Thyroid gland (tissue), 4 donors: ENCODE measurements at regions not wholly inside any gene's neighbourhood (a gene's known extent, or its start where the extent isn't known, plus 50 kb on each side); places are given as distances from the start of the nearest gene placed in this dataset.

Experiments
- DNase-seq, 2 donors: peaks; one replicate each; pipeline ENCODE4 v3.0.0-alpha.2; 2019
- H3K27ac ChIP-seq, 3 donors: fragments of 200-600 bp; sonication (generic); 1 replicate in 2 of 3; 2 replicates in 1 of 3; pipeline ENCODE4 v1.5.1; 2016 to 2019; ENCODE audit warnings: mild to moderate bottlenecking in 1 of 3, moderate library complexity in 1 of 3
- H3K27me3 ChIP-seq: fragments of 200-600 bp; sonication (generic); one replicate; pipeline ENCODE4 v1.5.1; 2019
- H3K36me3 ChIP-seq, 2 donors: fragments of 200-600 bp; sonication (generic); one replicate each; pipeline ENCODE4 v1.5.1; 2016 to 2019
- H3K4me1 ChIP-seq, 2 donors: fragments of 200-600 bp; sonication (generic); one replicate each; pipeline ENCODE4 v1.5.1; 2017 to 2019
- H3K4me3 ChIP-seq, 3 donors: fragments of 200-600 bp; sonication (generic); replicated peaks in 1 of 3; 1 replicate in 2 of 3; 2 replicates in 1 of 3; pipeline ENCODE4 v1.5.1; 2016; ENCODE audit warnings: mild to moderate bottlenecking in 1 of 3
- H3K9me3 ChIP-seq: fragments of 200-600 bp; sonication (generic); one replicate; pipeline ENCODE4 v1.5.1; 2017
- POLR2A ChIP-seq, 2 donors: fragments of 450-650 bp; IDR thresholded peaks; one replicate each; pipeline ENCODE4 v1.6.1; 2017; ENCODE audit warnings: antibody characterized with exemption in 2 of 2, mild to moderate bottlenecking in 2 of 2, moderate library complexity in 1 of 2
- WGBS, 2 donors: methylation state at CpG; one replicate each; pipeline ENCODE4 v1.1.5; 2017; 5-methylcytosine and 5-hydroxymethylcytosine counted together
- intact Hi-C: fragments of 100-400 bp; cut with DNase I; formaldehyde crosslinking; loops from one replicate; pipeline ENCODE4 v1.15.1; 2023
- TF ChIP-seq, protein P1 (sequence below), 6 experiments: fragments of 200-600 bp in 3 of 6; fragments of 450-650 bp in 3 of 6; sonication (generic) in 3 of 6; IDR thresholded peaks; one replicate each; pipeline ENCODE4 v1.5.1; 2016 to 2019; ENCODE audit warnings: antibody characterized with exemption in 6 of 6, mild to moderate bottlenecking in 2 of 6, inconsistent platforms in 1 of 6, moderate library complexity in 1 of 6

DNA sequence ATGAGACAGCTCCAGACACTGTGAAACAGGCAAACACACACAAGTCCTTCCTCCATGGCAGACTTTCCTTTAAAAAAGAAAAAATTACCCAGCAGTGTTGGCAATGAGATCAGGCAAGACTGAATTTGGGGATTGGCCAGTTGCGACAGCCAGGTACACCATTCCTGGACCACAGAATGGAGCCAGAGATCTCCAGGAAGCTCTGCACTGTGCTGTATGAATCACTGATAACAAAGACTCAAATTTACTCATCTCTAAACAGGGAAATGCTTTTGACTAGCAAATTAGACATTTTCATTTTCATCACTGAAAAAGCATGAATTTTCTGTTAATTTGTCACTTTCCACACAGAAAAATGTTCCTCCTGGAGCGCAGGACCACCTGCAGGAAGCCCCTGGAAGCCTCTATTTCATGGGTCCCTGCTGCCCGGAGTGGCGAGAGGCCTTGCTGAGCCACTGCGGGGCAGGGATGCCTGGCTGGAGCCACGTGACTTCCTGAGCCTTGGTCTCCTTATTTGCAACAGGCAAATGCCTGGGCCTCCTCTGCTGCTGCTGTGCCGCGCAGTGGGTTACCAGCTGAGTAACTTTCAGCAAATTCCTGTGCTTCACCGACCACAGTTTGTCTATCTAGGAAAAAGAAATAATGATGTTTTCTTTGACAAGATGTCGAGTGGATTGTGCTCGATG is 185.9 kb upstream of the ZNF618 start:
- no peak overlapping the region for H3K27ac ChIP-seq
- H3K9me3 ChIP-seq, result no peaks in the 10 kb centered on the region
- H3K4me3 ChIP-seq, result no peak overlapping the region
- intact Hi-C loops, result no loop called here
- H3K27me3 ChIP-seq, result no peaks in the 10 kb centered on the region
- H3K36me3 ChIP-seq, result no peaks in the 10 kb centered on the region
- 60 to 61% methylated on average over 11 of the region's 11 CpGs for WGBS, 2 donors
- TF ChIP-seq POLR2A (IDR thresholded peaks at IDR 0.05), result no peak
- TF ChIP-seq, protein P1, sequence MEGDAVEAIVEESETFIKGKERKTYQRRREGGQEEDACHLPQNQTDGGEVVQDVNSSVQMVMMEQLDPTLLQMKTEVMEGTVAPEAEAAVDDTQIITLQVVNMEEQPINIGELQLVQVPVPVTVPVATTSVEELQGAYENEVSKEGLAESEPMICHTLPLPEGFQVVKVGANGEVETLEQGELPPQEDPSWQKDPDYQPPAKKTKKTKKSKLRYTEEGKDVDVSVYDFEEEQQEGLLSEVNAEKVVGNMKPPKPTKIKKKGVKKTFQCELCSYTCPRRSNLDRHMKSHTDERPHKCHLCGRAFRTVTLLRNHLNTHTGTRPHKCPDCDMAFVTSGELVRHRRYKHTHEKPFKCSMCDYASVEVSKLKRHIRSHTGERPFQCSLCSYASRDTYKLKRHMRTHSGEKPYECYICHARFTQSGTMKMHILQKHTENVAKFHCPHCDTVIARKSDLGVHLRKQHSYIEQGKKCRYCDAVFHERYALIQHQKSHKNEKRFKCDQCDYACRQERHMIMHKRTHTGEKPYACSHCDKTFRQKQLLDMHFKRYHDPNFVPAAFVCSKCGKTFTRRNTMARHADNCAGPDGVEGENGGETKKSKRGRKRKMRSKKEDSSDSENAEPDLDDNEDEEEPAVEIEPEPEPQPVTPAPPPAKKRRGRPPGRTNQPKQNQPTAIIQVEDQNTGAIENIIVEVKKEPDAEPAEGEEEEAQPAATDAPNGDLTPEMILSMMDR (IDR thresholded peaks at IDR 0.05), result no peak
- H3K4me1 ChIP-seq, result peaks cover 4 to 15% of the 10 kb centered on the region in 2 donors
- peak in 1 of 2 donors; percentile 35 for DNase-seq

DNA sequence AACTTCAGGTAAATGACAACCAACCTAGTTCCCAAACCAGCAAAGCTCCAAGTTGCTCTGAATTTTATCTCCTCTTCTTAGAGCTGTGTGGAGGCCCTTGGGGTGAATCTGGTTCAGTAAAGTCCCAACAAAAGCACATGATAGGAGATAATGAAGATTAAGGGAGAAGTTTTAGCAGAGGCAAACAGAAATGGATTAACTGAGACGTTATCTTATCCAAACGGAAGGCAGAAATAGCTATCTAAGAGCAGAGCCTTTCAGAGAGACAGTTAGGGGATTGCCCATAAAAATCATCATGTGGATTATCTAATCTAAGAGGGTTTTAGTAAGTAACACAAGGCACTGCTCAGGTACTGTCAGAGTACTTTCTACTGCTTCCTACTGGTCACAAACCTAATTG is 183.9 kb upstream of the ZNF618 start:
- no peaks in the 10 kb centered on the region for H3K9me3 ChIP-seq
- DNase-seq, result no peak
- WGBS, 2 donors, result 90 to 92% methylated on average over 2 of the region's 2 CpGs
- intact Hi-C loops, result no loop called here
- no peak overlapping the region for H3K4me3 ChIP-seq
- H3K36me3 ChIP-seq, result no peaks in the 10 kb centered on the region
- no peak overlapping the region for H3K27ac ChIP-seq
- TF ChIP-seq POLR2A (IDR thresholded peaks at IDR 0.05), result no peak
- TF ChIP-seq, protein P1 (IDR thresholded peaks at IDR 0.05), result no peak
- peaks cover 4 to 15% of the 10 kb centered on the region in 2 donors for H3K4me1 ChIP-seq
- H3K27me3 ChIP-seq, result no peaks in the 10 kb centered on the region

DNA sequence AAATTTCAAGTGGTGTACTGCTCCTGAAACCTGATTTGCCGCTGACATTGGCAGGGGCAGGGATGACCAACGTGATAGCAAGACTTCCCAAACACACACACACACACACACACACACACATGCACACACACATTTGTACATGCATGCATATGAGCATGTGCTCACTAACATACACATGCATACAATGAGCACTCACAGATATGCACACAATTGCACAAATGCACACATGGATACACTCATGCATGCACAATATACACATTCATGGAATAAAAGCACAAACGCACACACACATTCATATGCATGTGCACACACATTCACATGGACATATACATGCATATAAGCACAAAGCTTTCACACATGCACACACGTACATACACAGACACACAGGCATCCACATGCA is 181.2 kb upstream of the ZNF618 start:
- Histone ChIP-seq H3K36me3 (no peaks in the 10 kb centered on the region), H3K9me3 (no peaks in the 10 kb centered on the region), H3K27me3 (no peaks in the 10 kb centered on the region), H3K4me1 (peaks cover 4 to 8% of the 10 kb centered on the region in 2 donors), H3K4me3 (no peak overlapping the region), H3K27ac (no peak overlapping the region)
- DNase-seq, result no peak
- intact Hi-C loops, result no loop called here
- no peak for TF ChIP-seq POLR2A (IDR thresholded peaks at IDR 0.05)
- TF ChIP-seq, protein P1 (IDR thresholded peaks at IDR 0.05), result no peak
- 83 to 84% methylated on average over 4 of the region's 4 CpGs for WGBS, 2 donors

DNA sequence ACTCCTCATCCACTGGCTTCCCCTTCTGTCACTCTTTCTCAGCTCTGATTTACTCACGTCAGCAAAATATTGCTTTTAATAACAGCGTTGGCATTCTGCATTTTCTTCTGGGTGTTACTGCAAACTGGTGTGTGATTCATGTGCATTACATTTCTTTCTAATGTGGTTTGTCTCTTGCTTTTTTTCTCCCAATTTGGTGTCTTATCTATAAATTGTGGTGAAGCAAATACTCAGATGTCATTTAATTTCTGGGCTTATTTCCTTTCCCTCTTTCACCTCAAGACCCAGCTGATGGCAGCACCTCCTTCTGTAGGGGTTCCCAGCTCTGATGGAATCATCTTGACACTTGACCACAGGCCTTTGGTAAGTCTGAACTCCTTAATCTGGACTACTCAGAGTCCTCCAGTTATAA is 180.7 kb upstream of the ZNF618 start:
- Histone ChIP-seq H3K27ac (no peak overlapping the region), H3K4me1 (peaks cover 2 to 3% of the 10 kb centered on the region in 2 donors), H3K9me3 (no peaks in the 10 kb centered on the region), H3K4me3 (no peak overlapping the region), H3K36me3 (no peaks in the 10 kb centered on the region), H3K27me3 (no peaks in the 10 kb centered on the region)
- intact Hi-C loops, result no loop called here
- no peak for DNase-seq
- TF ChIP-seq, protein P1 (IDR thresholded peaks at IDR 0.05), result no peak
- TF ChIP-seq POLR2A (IDR thresholded peaks at IDR 0.05), result no peak
- WGBS, 2 donors, result 84 to 88% methylated on average over 2 of the region's 2 CpGs

DNA sequence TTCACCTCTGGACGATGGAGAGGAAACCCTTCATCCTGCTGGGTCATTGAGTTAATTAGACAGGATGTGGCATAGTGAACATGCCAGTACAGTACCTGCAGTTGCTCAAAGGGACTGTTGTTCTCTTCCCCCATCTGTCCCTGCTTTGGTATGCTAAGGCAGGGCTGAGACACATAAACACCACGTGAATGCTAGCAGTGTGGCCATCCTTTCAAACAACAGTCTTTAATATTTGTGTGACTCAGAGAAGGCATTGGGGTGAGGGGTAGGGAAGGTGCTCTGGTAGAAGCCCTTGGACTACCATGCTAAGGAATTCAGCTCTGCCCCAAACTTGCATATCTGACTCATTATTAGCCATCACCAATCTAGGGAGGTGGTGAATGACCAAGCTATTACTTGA is 180.2 kb upstream of the ZNF618 start:
- Histone ChIP-seq H3K4me3 (no peak overlapping the region), H3K36me3 (no peaks in the 10 kb centered on the region), H3K4me1 (no peaks in the 10 kb centered on the region), H3K27ac (no peak overlapping the region), H3K9me3 (no peaks in the 10 kb centered on the region), H3K27me3 (no peaks in the 10 kb centered on the region)
- 59 to 69% methylated on average over 2 of the region's 2 CpGs for WGBS, 2 donors
- DNase-seq, result no peak
- no peak for TF ChIP-seq POLR2A (IDR thresholded peaks at IDR 0.05)
- TF ChIP-seq, protein P1 (IDR thresholded peaks at IDR 0.05), result no peak
- intact Hi-C loops, result no loop called here
